Naive B cell (primary cell): ENCODE measurements at regions not wholly inside any gene's neighbourhood (a gene's known extent, or its start where the extent isn't known, plus 50 kb on each side); places are given as distances from the start of the nearest gene placed in this dataset.

Experiments used
- ATAC-seq, 2 donors: fragments of 150-1000 bp; cut with Tn5 transposase; 2 replicates each; pipeline ENCODE4 v1.10.0; 2021; ENCODE audit warnings: low read depth in 2 of 2, mild to moderate bottlenecking in 2 of 2, moderate library complexity in 2 of 2
- DNase-seq: peaks from one replicate; pipeline ENCODE4 v3.0.0; 2022
- H3K27ac Mint-ChIP-seq, 6 donors: one replicate each; pipeline ENCODE4 v1.8.0; 2020 to 2022; ENCODE audit warnings: mild to moderate bottlenecking in 6 of 6, mixed read lengths in 6 of 6, moderate library complexity in 5 of 6, inconsistent platforms in 2 of 6
- H3K27me3 Mint-ChIP-seq, 3 donors: one replicate each; pipeline ENCODE4 v1.8.0; 2021 to 2022; ENCODE audit warnings: mixed read lengths in 3 of 3, mild to moderate bottlenecking in 1 of 3
- H3K36me3 Mint-ChIP-seq, 2 donors: one replicate each; pipeline ENCODE4 v1.8.0; 2020 to 2022; ENCODE audit warnings: mixed read lengths in 2 of 2, inconsistent platforms in 1 of 2, mild to moderate bottlenecking in 1 of 2
- H3K4me1 Mint-ChIP-seq, 3 donors: one replicate each; pipeline ENCODE4 v1.8.0; 2020 to 2022; ENCODE audit warnings: mixed read lengths in 3 of 3, inconsistent platforms in 1 of 3, mild to moderate bottlenecking in 1 of 3, moderate library complexity in 1 of 3
- H3K4me3 Mint-ChIP-seq, 8 donors: one replicate each; pipeline ENCODE4 v1.8.0; 2020 to 2022; ENCODE audit warnings: mild to moderate bottlenecking in 8 of 8, mixed read lengths in 8 of 8, moderate library complexity in 8 of 8, inconsistent platforms in 2 of 8
- H3K9me3 Mint-ChIP-seq, 7 donors: one replicate each; pipeline ENCODE4 v1.8.0; 2020 to 2022; ENCODE audit warnings: mixed read lengths in 7 of 7, mild to moderate bottlenecking in 5 of 7, inconsistent platforms in 2 of 7, moderate library complexity in 1 of 7

- no peak for ATAC-seq
These were observed 237.0 kb downstream of the HAPSTR1 start for GRCh38 chr16:9328411-9328810.

DNA sequence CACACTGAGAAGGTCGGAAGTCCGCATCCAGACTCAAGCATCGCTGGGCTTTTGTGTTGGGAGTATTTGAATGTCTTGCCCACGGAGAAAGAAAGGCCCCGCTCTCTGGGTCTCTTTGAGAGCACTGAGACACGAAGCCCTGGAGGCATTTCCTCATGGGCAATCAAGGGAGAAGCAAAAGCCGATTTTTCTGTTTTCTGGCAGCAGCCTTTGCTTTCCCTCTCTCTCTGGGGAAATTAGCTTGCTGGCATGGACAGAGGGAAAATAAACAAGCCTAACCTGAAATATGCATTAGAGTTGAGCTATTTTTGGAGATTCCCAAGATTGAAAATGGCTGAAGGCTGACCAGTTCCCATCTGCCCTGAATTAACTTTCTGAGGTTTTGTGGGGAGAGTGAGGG, 238.7 kb downstream of the HAPSTR1 start:
- H3K4me1 Mint-ChIP-seq: no peaks in the 10 kb centered on the region
- no peaks in the 10 kb centered on the region for H3K36me3 Mint-ChIP-seq
- DNase-seq: no peak
- H3K9me3 Mint-ChIP-seq: peaks cover 0 to 13% (median 3%) of the 10 kb centered on the region in 7 donors
- peaks cover 13 to 20% (median 18%) of the 10 kb centered on the region in 3 donors for H3K27me3 Mint-ChIP-seq
- ATAC-seq: no peak
- no peak overlapping the region for H3K4me3 Mint-ChIP-seq
- H3K27ac Mint-ChIP-seq: no peak overlapping the region

More at GRCh38 chr16:9328411-9328810, 237.0 kb downstream of the HAPSTR1 start:
- DNase-seq: no peak
- H3K4me1 Mint-ChIP-seq: no peaks in the 10 kb centered on the region
- peaks cover 0 to 13% (median 3%) of the 10 kb centered on the region in 7 donors for H3K9me3 Mint-ChIP-seq
- H3K27ac Mint-ChIP-seq: no peak overlapping the region
- no peak overlapping the region for H3K4me3 Mint-ChIP-seq
- H3K36me3 Mint-ChIP-seq: no peaks in the 10 kb centered on the region
- peaks cover 7 to 17% (median 15%) of the 10 kb centered on the region in 3 donors for H3K27me3 Mint-ChIP-seq

DNA sequence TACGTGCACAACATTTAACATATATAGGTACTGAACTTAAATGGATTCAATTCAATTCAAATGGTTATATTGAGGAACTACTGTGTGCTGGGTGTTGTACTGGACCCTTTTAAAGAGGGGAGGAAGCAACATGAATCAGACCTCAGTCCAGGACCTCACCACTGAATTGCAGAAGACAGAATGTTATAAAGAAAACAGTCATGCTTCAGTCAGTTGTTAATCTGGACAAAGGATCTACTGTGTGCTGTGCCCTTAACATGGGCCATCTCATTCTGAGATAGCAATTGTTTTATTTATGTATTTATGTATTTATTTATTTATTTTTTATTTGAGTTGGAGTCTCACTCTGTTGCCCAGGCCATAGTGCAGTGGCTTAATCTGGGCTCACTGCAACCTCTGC, 240.1 kb downstream of the HAPSTR1 start:
- H3K27ac Mint-ChIP-seq: no peak overlapping the region
- H3K4me1 Mint-ChIP-seq: no peaks in the 10 kb centered on the region
- H3K27me3 Mint-ChIP-seq: peaks cover 18 to 27% (median 20%) of the 10 kb centered on the region in 3 donors
- H3K36me3 Mint-ChIP-seq: no peaks in the 10 kb centered on the region
- no peak for DNase-seq
- no peak for ATAC-seq
- H3K9me3 Mint-ChIP-seq: peaks cover 0 to 8% (median 2%) of the 10 kb centered on the region in 7 donors
- H3K4me3 Mint-ChIP-seq: no peak overlapping the region

DNA sequence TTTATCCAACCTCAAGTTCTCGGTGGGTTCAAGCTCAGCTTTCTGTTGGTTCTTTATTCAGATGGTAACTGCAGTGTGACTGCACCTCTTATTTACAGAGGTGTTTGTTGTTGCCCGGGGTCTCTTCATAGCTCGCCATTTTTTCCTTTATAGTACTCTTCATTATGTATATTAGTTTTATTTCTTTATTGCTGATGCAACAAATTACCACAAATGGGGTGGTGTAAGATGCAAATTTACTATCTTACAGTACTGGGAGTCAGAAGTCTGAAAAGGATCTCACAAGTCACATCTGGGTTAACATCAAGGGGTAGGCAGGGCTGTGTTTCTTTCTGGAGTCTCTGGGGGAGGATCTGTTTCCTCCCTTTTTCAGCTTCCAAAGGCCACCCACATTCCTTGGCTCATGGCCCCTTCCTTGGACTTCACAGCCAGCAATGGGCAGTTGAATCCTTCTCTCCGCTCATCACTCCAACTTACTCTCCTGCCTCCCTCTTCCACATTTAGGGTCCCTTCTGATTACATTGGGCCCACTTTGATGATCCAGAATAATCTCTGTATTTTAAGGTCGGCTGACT, 241.2 kb downstream of the HAPSTR1 start:
- Mint-ChIP-seq H3K4me1 (no peaks in the 10 kb centered on the region), H3K9me3 (no peaks in the 10 kb centered on the region), H3K36me3 (no peaks in the 10 kb centered on the region), H3K27me3 (peaks cover 24 to 34% (median 27%) of the 10 kb centered on the region in 3 donors), H3K27ac (no peak overlapping the region), H3K4me3 (no peak overlapping the region)
- DNase-seq: no peak
- no peak for ATAC-seq

DNA sequence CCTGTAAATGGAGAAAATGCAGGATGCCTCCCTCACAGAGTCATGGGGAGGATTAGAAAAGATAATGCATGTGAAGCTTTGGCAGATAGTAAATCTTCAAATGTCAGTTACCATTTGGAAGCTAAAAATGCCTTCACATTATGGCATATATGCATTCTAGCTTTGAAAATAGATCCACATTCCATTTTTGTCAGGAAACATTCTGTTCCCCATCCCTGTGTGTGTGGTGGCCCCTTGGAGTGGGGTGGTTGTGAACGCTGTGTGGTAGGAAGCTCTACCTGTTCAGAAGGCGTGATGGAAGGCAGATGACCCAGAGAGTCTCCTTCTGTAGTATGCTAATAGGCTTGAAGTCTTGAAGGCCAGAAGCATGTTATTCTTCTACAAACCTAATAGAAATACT, 242.0 kb downstream of the HAPSTR1 start:
- no peak for ATAC-seq
- H3K27ac Mint-ChIP-seq: no peak overlapping the region
- no peaks in the 10 kb centered on the region for H3K4me1 Mint-ChIP-seq
- H3K27me3 Mint-ChIP-seq: peaks cover 20 to 33% (median 28%) of the 10 kb centered on the region in 3 donors
- no peaks in the 10 kb centered on the region for H3K36me3 Mint-ChIP-seq
- DNase-seq: no peak
- no peaks in the 10 kb centered on the region for H3K9me3 Mint-ChIP-seq
- H3K4me3 Mint-ChIP-seq: no peak overlapping the region

- no peaks in the 10 kb centered on the region for H3K4me1 Mint-ChIP-seq
- DNase-seq: no peak
- no peaks in the 10 kb centered on the region for H3K9me3 Mint-ChIP-seq
- no peak for ATAC-seq
- no peak overlapping the region for H3K4me3 Mint-ChIP-seq
- H3K27ac Mint-ChIP-seq: peak overlapping the region in 2 of 6 donors; percentile 26 to 80
- H3K36me3 Mint-ChIP-seq: no peaks in the 10 kb centered on the region
- peaks cover 25 to 36% (median 28%) of the 10 kb centered on the region in 3 donors for H3K27me3 Mint-ChIP-seq
These were observed 242.7 kb downstream of the HAPSTR1 start for GRCh38 chr16:9334103-9334502.

- H3K9me3 Mint-ChIP-seq: no peaks in the 10 kb centered on the region
- H3K27ac Mint-ChIP-seq: no peak overlapping the region
- ATAC-seq: no peak
- peaks cover 13 to 36% (median 25%) of the 10 kb centered on the region in 3 donors for H3K27me3 Mint-ChIP-seq
- H3K4me1 Mint-ChIP-seq: no peaks in the 10 kb centered on the region
- no peak overlapping the region for H3K4me3 Mint-ChIP-seq
- no peak for DNase-seq
- no peaks in the 10 kb centered on the region for H3K36me3 Mint-ChIP-seq
These were observed 246.0 kb downstream of the HAPSTR1 start for GRCh38 chr16:9337308-9338032.

- Mint-ChIP-seq H3K27me3 (peaks cover 13 to 31% (median 25%) of the 10 kb centered on the region in 3 donors), H3K9me3 (no peaks in the 10 kb centered on the region), H3K4me1 (no peaks in the 10 kb centered on the region), H3K4me3 (no peak overlapping the region), H3K36me3 (no peaks in the 10 kb centered on the region), H3K27ac (no peak overlapping the region)
- no peak for ATAC-seq
- DNase-seq: no peak
These were observed 246.6 kb downstream of the HAPSTR1 start for GRCh38 chr16:9338068-9338467.

DNA sequence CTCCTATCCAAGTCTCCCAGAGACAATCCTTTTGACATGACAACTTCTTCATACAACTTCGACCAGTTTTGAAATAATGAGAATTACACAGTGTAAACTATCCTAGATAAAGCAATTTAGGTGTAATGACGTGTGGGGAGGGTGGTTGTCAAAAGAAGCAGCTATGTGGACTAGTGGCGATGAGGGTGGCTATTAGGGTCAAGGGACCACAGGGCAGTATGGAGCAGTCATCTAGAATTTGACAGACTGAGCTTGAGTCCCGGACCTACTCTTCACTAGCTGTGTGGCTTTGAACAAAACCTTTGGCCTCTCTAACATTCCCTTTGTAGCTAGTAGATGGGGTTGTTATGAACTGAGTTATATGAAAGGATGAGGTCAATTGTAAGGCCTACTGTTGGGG, 247.1 kb downstream of the HAPSTR1 start:
- ATAC-seq (no peak), DNase-seq (no peak)
- no peak overlapping the region for H3K4me3 Mint-ChIP-seq
- peaks cover 13 to 26% (median 22%) of the 10 kb centered on the region in 3 donors for H3K27me3 Mint-ChIP-seq
- no peaks in the 10 kb centered on the region for H3K4me1 Mint-ChIP-seq
- H3K36me3 Mint-ChIP-seq: no peaks in the 10 kb centered on the region
- no peak overlapping the region for H3K27ac Mint-ChIP-seq
- no peaks in the 10 kb centered on the region for H3K9me3 Mint-ChIP-seq

GRCh38 chr16:9340526-9341256, 249.2 kb downstream of the HAPSTR1 start:
- ATAC-seq (no peak), DNase-seq (no peak)
- Mint-ChIP-seq H3K4me1 (no peaks in the 10 kb centered on the region), H3K4me3 (no peak overlapping the region), H3K36me3 (no peaks in the 10 kb centered on the region), H3K27me3 (peaks cover 7 to 22% (median 17%) of the 10 kb centered on the region in 3 donors), H3K9me3 (peaks cover 0 to 2% (median 0%) of the 10 kb centered on the region in 7 donors), H3K27ac (no peak overlapping the region)

GRCh38 chr16:9343276-9343675, 251.8 kb downstream of the HAPSTR1 start:
- H3K4me3 Mint-ChIP-seq: no peak overlapping the region
- H3K27me3 Mint-ChIP-seq: peaks cover 0 to 6% (median 5%) of the 10 kb centered on the region in 3 donors
- ATAC-seq: no peak
- peaks cover 0 to 7% (median 2%) of the 10 kb centered on the region in 7 donors for H3K9me3 Mint-ChIP-seq
- no peaks in the 10 kb centered on the region for H3K36me3 Mint-ChIP-seq
- no peaks in the 10 kb centered on the region for H3K4me1 Mint-ChIP-seq
- no peak overlapping the region for H3K27ac Mint-ChIP-seq
- no peak for DNase-seq

- no peak for ATAC-seq
- Mint-ChIP-seq H3K27me3 (no peaks in the 10 kb centered on the region), H3K9me3 (peaks cover 0 to 19% (median 11%) of the 10 kb centered on the region in 7 donors), H3K4me3 (no peak overlapping the region), H3K36me3 (no peaks in the 10 kb centered on the region), H3K4me1 (no peaks in the 10 kb centered on the region), H3K27ac (no peak overlapping the region)
- DNase-seq: no peak
These were observed 253.1 kb downstream of the HAPSTR1 start for GRCh38 chr16:9344508-9344907.

- Mint-ChIP-seq H3K27ac (no peak overlapping the region), H3K36me3 (no peaks in the 10 kb centered on the region), H3K27me3 (no peaks in the 10 kb centered on the region), H3K4me3 (no peak overlapping the region), H3K4me1 (no peaks in the 10 kb centered on the region), H3K9me3 (peaks cover 0 to 22% (median 12%) of the 10 kb centered on the region in 7 donors)
- no peak for DNase-seq
- no peak for ATAC-seq
These were observed 253.6 kb downstream of the HAPSTR1 start for GRCh38 chr16:9345046-9345445.

DNA sequence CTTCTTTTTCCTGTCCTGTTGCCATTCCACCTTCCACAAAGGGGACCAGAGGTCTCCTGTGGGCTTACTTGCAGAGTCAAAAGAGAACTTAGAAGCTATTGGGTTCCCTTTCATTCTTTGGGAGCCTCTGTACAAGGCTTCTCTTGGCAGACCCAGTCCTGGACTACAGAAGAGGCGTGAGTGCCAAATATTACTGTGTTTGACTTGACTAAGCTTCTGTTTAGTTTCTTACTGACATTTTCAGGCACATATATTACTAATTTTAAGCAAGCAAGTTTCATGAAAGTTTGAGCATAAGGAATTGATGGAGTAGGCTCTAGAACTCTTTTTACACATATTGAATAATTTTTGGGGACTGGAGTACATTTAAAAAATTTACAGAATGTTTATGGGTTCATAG, 254.4 kb downstream of the HAPSTR1 start:
- no peak overlapping the region for H3K27ac Mint-ChIP-seq
- peaks cover 0 to 22% (median 12%) of the 10 kb centered on the region in 7 donors for H3K9me3 Mint-ChIP-seq
- H3K36me3 Mint-ChIP-seq: no peaks in the 10 kb centered on the region
- DNase-seq (no peak), ATAC-seq (no peak)
- no peaks in the 10 kb centered on the region for H3K4me1 Mint-ChIP-seq
- H3K27me3 Mint-ChIP-seq: no peaks in the 10 kb centered on the region
- H3K4me3 Mint-ChIP-seq: no peak overlapping the region
